Gastroesophageal sphincter (tissue), 3 donors: ENCODE measurements at regions not wholly inside any gene's neighbourhood (a gene's known extent, or its start where the extent isn't known, plus 50 kb on each side); places are given as distances from the start of the nearest gene placed in this dataset.

Experiments used
- CTCF ChIP-seq, 4 experiments: fragments of 200-600 bp in 2 of 4; fragments of 450-650 bp in 2 of 4; sonication (generic) in 1 of 4; IDR thresholded peaks; one replicate each; pipeline ENCODE4 v1.5.1; 2017 to 2019; ENCODE audit warnings: antibody characterized with exemption in 4 of 4, mild to moderate bottlenecking in 2 of 4, moderate library complexity in 2 of 4
- EP300 ChIP-seq: sonication (generic); formaldehyde crosslinking; IDR thresholded peaks from one replicate; pipeline ENCODE4 v1.6.1; 2017; ENCODE audit warnings: antibody characterized with exemption, mild to moderate bottlenecking
- POLR2A ChIP-seq, 2 donors: fragments of 450-650 bp; IDR thresholded peaks; one replicate each; pipeline ENCODE4 v1.6.1; 2017; ENCODE audit warnings: antibody characterized with exemption in 2 of 2, mild to moderate bottlenecking in 2 of 2, moderate library complexity in 1 of 2
- POLR2AphosphoS5 ChIP-seq: sonication (generic); formaldehyde crosslinking; IDR thresholded peaks from one replicate; pipeline ENCODE4 v1.6.1; 2017; ENCODE audit warnings: antibody characterized with exemption

- TF ChIP-seq CTCF (IDR thresholded peaks at IDR 0.05) (no peak), POLR2A (IDR thresholded peaks at IDR 0.05) (no peak), EP300 (no peak), POLR2AphosphoS5 (no peak)
These were observed 60.6 kb upstream of the FRMD4A start for GRCh38 chr10:14391342-14391741.
